KMS-11 (cell line): ENCODE measurements at regions not wholly inside any gene's neighbourhood (a gene's known extent, or its start where the extent isn't known, plus 50 kb on each side); places are given as distances from the start of the nearest gene placed in this dataset.

Experiments used
- H2AFZ ChIP-seq: fragments of 200-600 bp; sonication (generic); 2 replicates; pipeline ENCODE4 v1.6.1; 2016; ENCODE audit warnings: antibody characterized with exemption, mixed run types, low read depth
- H3K27ac ChIP-seq: fragments of 200-600 bp; sonication (generic); 2 replicates; pipeline ENCODE4 v1.6.1; 2016; ENCODE audit warnings: mild to moderate bottlenecking, mixed run types
- H3K27me3 ChIP-seq: fragments of 200-600 bp; sonication (generic); 2 replicates; pipeline ENCODE4 v1.6.1; 2017; ENCODE audit warnings: mild to moderate bottlenecking, low read depth, mixed run types, moderate library complexity; ENCODE audit not compliant: insufficient read depth
- H3K36me3 ChIP-seq: fragments of 200-600 bp; sonication (generic); 2 replicates; pipeline ENCODE4 v1.6.1; 2017; ENCODE audit warnings: mild to moderate bottlenecking, mixed run types; ENCODE audit not compliant: insufficient read depth
- H3K4me1 ChIP-seq: fragments of 200-600 bp; sonication (generic); 2 replicates; pipeline ENCODE4 v1.6.1; 2016; ENCODE audit warnings: mild to moderate bottlenecking, low read depth, mixed run types; ENCODE audit not compliant: poor library complexity, severe bottlenecking
- H3K4me2 ChIP-seq: fragments of 200-600 bp; sonication (generic); 2 replicates; pipeline ENCODE4 v1.7.0; 2016; ENCODE audit warnings: mild to moderate bottlenecking, mixed run types
- H3K4me3 ChIP-seq: fragments of 200-600 bp; sonication (generic); IDR thresholded peaks from 2 replicates; pipeline ENCODE4 v1.6.1; 2017; ENCODE audit warnings: low read depth, low read length, mixed read lengths; ENCODE audit not compliant: insufficient read depth
- H3K79me2 ChIP-seq: fragments of 200-600 bp; sonication (generic); 2 replicates; pipeline ENCODE4 v1.6.1; 2016; ENCODE audit warnings: low read depth, mixed run types; ENCODE audit not compliant: insufficient read depth
- H3K9ac ChIP-seq: fragments of 200-600 bp; sonication (generic); 2 replicates; pipeline ENCODE4 v1.6.1; 2016; ENCODE audit warnings: mild to moderate bottlenecking, mixed run types
- H4K20me1 ChIP-seq: fragments of 200-600 bp; sonication (generic); 2 replicates; pipeline ENCODE4 v1.6.1; 2016; ENCODE audit warnings: mild to moderate bottlenecking, mixed run types; ENCODE audit not compliant: insufficient read depth
- TF ChIP-seq, protein P1 (sequence below): fragments of 200-600 bp; sonication (generic); conservative IDR thresholded peaks from 2 replicates; pipeline ENCODE4 v1.6.1; 2017; ENCODE audit warnings: low read depth, mild to moderate bottlenecking, antibody characterized with exemption, low read length, moderate library complexity, mixed read lengths

DNA sequence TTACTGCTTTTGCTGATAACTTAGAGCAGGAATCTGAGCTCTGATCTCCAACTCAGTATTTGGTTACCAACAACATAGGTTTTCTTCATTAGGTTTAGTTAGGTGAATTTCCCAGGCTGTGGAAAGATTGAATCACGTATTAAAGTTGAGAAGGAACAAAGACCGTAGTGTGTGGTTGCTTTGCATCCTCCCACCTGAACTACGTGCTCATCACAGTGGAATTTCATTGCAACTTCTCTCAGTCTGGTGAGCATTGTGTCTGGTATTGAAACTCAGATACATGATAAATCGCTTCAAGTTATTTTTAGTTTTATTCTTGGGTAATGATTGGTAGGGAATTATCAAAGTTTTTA lies 139.4 kb upstream of the AKR1E2 start:
- TF ChIP-seq, protein P1, sequence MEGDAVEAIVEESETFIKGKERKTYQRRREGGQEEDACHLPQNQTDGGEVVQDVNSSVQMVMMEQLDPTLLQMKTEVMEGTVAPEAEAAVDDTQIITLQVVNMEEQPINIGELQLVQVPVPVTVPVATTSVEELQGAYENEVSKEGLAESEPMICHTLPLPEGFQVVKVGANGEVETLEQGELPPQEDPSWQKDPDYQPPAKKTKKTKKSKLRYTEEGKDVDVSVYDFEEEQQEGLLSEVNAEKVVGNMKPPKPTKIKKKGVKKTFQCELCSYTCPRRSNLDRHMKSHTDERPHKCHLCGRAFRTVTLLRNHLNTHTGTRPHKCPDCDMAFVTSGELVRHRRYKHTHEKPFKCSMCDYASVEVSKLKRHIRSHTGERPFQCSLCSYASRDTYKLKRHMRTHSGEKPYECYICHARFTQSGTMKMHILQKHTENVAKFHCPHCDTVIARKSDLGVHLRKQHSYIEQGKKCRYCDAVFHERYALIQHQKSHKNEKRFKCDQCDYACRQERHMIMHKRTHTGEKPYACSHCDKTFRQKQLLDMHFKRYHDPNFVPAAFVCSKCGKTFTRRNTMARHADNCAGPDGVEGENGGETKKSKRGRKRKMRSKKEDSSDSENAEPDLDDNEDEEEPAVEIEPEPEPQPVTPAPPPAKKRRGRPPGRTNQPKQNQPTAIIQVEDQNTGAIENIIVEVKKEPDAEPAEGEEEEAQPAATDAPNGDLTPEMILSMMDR: no peak
- no peaks in the 10 kb centered on the region for H3K36me3 ChIP-seq
- H3K27ac ChIP-seq: no peak overlapping the region
- no peak overlapping the region for H3K9ac ChIP-seq
- no peak overlapping the region for H3K4me3 ChIP-seq
- no peaks in the 10 kb centered on the region for H3K4me1 ChIP-seq
- no peaks in the 10 kb centered on the region for H3K27me3 ChIP-seq
- H4K20me1 ChIP-seq: no peaks in the 10 kb centered on the region
- H3K79me2 ChIP-seq: no peaks in the 10 kb centered on the region
- no peak overlapping the region for H2AFZ ChIP-seq
- no peak overlapping the region for H3K4me2 ChIP-seq

DNA sequence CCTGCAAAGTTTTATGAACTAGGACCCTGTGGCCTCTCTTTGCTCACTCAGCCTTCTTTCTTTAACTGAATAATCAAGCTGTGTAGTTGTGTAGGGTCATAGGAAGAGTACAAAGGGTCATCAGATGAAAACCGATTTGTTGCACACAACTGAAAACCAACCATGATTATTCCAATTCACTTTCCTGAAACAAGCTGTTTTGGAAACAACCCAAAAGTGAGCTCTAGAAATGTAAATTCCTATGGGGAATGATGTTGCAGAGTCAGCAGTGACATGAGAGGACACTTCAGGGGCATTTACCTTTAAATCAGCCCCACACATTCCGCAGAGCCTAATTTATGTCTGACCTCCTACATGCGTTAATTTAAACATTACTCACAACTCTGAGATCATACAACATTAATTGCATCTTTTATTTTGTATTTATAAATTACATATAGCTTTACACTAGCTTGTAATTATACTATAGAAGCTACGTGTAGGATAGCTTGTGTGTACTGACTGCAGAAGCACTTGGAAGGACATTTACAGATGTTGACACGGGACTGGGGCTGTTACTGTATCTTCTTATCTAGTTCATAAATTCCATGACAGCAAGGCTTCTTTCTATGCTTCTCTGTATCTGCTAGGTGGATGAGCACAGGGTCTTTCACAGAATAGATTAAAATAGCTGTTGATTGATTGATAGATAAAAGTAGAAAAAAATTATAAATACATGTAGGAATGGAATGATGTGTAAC lies 139.9 kb upstream of the AKR1E2 start:
- Histone ChIP-seq H3K4me3 (no peak overlapping the region), H2AFZ (no peak overlapping the region), H3K27ac (no peak overlapping the region), H3K36me3 (no peaks in the 10 kb centered on the region), H3K27me3 (no peaks in the 10 kb centered on the region), H3K4me1 (no peaks in the 10 kb centered on the region), H4K20me1 (no peaks in the 10 kb centered on the region), H3K9ac (no peak overlapping the region), H3K79me2 (no peaks in the 10 kb centered on the region), H3K4me2 (no peak overlapping the region)
- TF ChIP-seq, protein P1: no peak

DNA sequence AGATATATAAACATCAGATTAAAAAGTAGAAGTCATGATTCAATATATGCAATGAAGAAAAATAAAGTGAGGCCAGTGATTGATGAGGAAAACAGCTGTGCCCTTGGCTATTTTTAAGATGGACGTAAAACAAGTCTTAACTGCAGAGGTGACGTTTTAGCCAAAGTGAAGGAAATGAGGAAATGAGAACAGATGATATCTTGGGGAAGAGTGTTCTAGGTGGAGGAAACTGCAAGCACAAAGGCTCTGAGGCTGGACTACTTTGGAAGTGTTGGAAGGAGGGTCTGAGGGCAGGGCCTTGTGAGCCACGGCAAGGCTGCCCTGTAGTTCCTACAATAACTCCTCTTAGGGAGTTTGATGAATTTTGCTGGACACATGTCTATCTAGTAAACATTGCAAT lies 140.5 kb upstream of the AKR1E2 start:
- no peak overlapping the region for H2AFZ ChIP-seq
- TF ChIP-seq, protein P1: no peak
- H3K4me2 ChIP-seq: no peak overlapping the region
- H3K4me1 ChIP-seq: no peaks in the 10 kb centered on the region
- no peaks in the 10 kb centered on the region for H4K20me1 ChIP-seq
- H3K36me3 ChIP-seq: no peaks in the 10 kb centered on the region
- no peaks in the 10 kb centered on the region for H3K79me2 ChIP-seq
- H3K27ac ChIP-seq: no peak overlapping the region
- no peak overlapping the region for H3K4me3 ChIP-seq
- H3K9ac ChIP-seq: no peak overlapping the region
- no peaks in the 10 kb centered on the region for H3K27me3 ChIP-seq

DNA sequence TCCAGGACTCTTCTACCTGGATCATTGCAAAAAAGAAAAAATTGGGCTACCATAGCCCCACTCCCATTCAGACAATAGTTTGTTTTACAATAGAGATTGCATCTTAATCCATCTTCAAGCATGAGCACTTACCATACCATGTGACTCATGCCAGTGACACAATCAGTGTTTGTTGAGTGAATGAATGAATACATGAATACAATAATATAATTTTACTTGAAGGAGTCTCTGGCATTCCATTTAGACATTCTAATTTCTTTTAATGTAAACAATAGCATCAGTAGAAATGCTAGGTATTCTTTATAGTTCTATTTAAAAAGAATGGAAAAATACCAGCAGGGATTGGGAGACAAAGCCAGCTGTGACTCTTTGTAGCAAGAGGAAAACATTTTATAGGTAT lies 141.6 kb upstream of the AKR1E2 start:
- Histone ChIP-seq H3K4me2 (no peak overlapping the region), H3K79me2 (no peaks in the 10 kb centered on the region), H3K4me3 (no peak overlapping the region), H3K27me3 (no peaks in the 10 kb centered on the region), H3K9ac (no peak overlapping the region), H3K4me1 (no peaks in the 10 kb centered on the region), H2AFZ (no peak overlapping the region), H3K27ac (no peak overlapping the region), H4K20me1 (no peaks in the 10 kb centered on the region), H3K36me3 (no peaks in the 10 kb centered on the region)
- TF ChIP-seq, protein P1: no peak
